ENCODE measurements at regions not wholly inside any gene's neighbourhood (a gene's known extent, or its start where the extent isn't known, plus 50 kb on each side); places are given as distances from the start of the nearest gene placed in this dataset.
A peak's percentile ranks its signal among the peaks of the same experiment; 100 is the strongest.

GRCh38 chr1:94734963-94735901 lies 84.9 kb upstream of the SLC44A3 start:
- no peak for DNase-seq (ENCODE audit: low spot score)

- DNase-seq (ENCODE audit: low spot score), result no peak
These were observed 88.3 kb upstream of the SLC44A3 start for GRCh38 chr1:94731891-94732290.

GRCh38 chr1:94730450-94730849 lies 89.7 kb upstream of the SLC44A3 start:
- DNase-seq (ENCODE audit: low spot score), result no peak

- DNase-seq (ENCODE audit: low spot score), result no peak
These were observed 90.9 kb upstream of the SLC44A3 start for GRCh38 chr1:94729267-94729666.

GRCh38 chr1:94727846-94728715 lies 92.1 kb upstream of the SLC44A3 start:
- no peak for DNase-seq (ENCODE audit: low spot score)

- no peak for DNase-seq (ENCODE audit: low spot score)
These were observed 93.0 kb upstream of the SLC44A3 start for GRCh38 chr1:94726981-94727685.

- DNase-seq (ENCODE audit: low spot score), result no peak
These were observed 94.6 kb upstream of the SLC44A3 start for GRCh38 chr1:94725566-94725965.

- no peak for DNase-seq (ENCODE audit: low spot score)
These were observed 96.3 kb upstream of the SLC44A3 start for GRCh38 chr1:94723894-94724293.

- DNase-seq (ENCODE audit: low spot score), result no peak
These were observed 96.7 kb upstream of the SLC44A3 start for GRCh38 chr1:94723463-94723862.

GRCh38 chr1:94722181-94722580 lies 98.0 kb upstream of the SLC44A3 start:
- no peak for DNase-seq (ENCODE audit: low spot score)

- DNase-seq (ENCODE audit: low spot score), result no peak
These were observed 98.9 kb upstream of the SLC44A3 start for GRCh38 chr1:94721240-94721639.

GRCh38 chr1:94719926-94720793 lies 100.0 kb upstream of the SLC44A3 start:
- DNase-seq (ENCODE audit: low spot score), result no peak

- no peak for DNase-seq (ENCODE audit: low spot score)
These were observed 103.2 kb upstream of the SLC44A3 start for GRCh38 chr1:94716965-94717364.

GRCh38 chr1:94715321-94715720 lies 104.8 kb upstream of the SLC44A3 start:
- DNase-seq (ENCODE audit: low spot score), result no peak

- no peak for DNase-seq (ENCODE audit: low spot score)
These were observed 105.6 kb upstream of the SLC44A3 start for GRCh38 chr1:94714552-94714951.

- DNase-seq (ENCODE audit: low spot score), result no peak
These were observed 106.0 kb upstream of the SLC44A3 start for GRCh38 chr1:94714152-94714551.

GRCh38 chr1:94713472-94714141 lies 106.5 kb upstream of the SLC44A3 start:
- peak; percentile 91 for DNase-seq (ENCODE audit: low spot score)

GRCh38 chr1:94709891-94710581 lies 110.1 kb upstream of the SLC44A3 start:
- DNase-seq (ENCODE audit: low spot score), result peak; percentile 4

GRCh38 chr1:94708811-94709210 lies 111.3 kb upstream of the SLC44A3 start:
- DNase-seq (ENCODE audit: low spot score), result no peak

- DNase-seq (ENCODE audit: low spot score), result no peak
These were observed 111.9 kb upstream of the SLC44A3 start for GRCh38 chr1:94708299-94708685.

All from LoVo (cell line).